Fibroblast of villous mesenchyme (primary cell): ENCODE measurements at regions not wholly inside any gene's neighbourhood (a gene's known extent, or its start where the extent isn't known, plus 50 kb on each side); places are given as distances from the start of the nearest gene placed in this dataset.
"Not testable (repeated sequence)": the region's sequence is repeated elsewhere in the genome, so short reads cannot be mapped to it uniquely, and the experiment has no call there.

Source experiments
- DNase-seq: peaks from one replicate; pipeline ENCODE4 v3.0.0-alpha.2; 2010; ENCODE audit warnings: low read depth
- H3K4me3 ChIP-seq: 2 replicates; pipeline ENCODE4 v1.5.1; 2011; ENCODE audit warnings: low read depth, mild to moderate bottlenecking, low read length
- TF ChIP-seq, protein P1 (sequence below): IDR thresholded peaks from 2 replicates; pipeline ENCODE4 v1.5.1; 2012; ENCODE audit warnings: low read depth, mild to moderate bottlenecking, low read length; ENCODE audit not compliant: insufficient read depth

DNA sequence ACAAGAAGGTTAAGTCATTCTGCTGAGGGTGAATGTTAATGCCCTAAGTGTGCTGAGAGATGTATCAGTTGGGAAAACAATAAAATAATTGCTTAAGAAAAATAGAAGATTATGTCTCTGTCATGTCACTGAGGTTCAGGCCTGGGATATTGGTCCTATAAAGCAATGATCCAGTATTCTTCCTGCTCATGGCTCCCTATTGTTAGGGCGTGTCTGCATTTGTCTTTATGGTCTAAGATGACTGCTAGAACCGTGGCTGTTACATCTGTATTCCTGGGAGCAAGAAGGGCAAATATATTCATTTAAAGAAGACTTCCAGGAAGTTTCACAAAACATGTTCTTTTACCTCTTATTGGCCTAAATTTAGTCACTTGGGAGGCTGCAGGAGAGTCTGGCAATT lies 125.0 kb downstream of the KCNE4 start:
- H3K4me3 ChIP-seq, result no peak overlapping the region
- DNase-seq, result no peak
- TF ChIP-seq, protein P1, sequence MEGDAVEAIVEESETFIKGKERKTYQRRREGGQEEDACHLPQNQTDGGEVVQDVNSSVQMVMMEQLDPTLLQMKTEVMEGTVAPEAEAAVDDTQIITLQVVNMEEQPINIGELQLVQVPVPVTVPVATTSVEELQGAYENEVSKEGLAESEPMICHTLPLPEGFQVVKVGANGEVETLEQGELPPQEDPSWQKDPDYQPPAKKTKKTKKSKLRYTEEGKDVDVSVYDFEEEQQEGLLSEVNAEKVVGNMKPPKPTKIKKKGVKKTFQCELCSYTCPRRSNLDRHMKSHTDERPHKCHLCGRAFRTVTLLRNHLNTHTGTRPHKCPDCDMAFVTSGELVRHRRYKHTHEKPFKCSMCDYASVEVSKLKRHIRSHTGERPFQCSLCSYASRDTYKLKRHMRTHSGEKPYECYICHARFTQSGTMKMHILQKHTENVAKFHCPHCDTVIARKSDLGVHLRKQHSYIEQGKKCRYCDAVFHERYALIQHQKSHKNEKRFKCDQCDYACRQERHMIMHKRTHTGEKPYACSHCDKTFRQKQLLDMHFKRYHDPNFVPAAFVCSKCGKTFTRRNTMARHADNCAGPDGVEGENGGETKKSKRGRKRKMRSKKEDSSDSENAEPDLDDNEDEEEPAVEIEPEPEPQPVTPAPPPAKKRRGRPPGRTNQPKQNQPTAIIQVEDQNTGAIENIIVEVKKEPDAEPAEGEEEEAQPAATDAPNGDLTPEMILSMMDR, result no peak

DNA sequence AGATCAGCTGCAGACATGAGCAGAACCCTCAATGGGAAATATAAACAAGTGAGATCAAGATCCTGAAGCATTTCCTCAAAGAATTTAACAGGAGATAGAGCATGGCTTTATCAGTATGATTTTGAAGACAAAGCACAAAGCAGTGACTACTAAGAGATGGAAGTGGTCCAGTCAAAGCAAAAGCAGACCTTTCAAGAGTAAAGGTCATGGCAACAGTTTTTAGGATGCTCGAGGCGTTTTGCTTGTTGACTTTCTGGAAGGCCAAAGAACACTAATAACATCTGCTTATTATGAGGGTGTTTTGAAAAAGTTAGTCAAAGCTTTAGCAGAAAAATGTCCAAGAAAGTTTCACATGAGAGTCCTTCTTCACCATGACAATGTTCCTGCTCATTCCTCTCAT lies 128.5 kb downstream of the KCNE4 start:
- DNase-seq, result peak; percentile 81
- TF ChIP-seq, protein P1, result no peak
- no peak overlapping the region for H3K4me3 ChIP-seq

DNA sequence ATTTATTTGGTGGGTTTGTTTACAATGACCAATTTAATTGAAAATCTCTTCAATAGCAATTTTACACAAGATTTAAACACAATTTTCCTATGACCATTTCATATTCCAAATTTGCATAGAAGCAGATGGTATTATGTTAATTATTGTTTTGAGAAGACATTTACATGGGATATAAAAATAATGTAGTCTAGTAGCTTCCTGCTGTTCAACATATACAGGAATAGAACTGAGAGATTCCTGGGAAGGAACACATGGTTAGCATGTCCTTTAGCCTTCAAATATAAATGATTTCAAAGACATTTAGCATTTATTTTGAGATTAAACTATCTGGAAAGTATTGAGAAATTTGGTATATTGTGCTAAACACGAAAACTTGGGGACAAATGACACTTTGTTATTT lies 129.6 kb downstream of the KCNE4 start:
- no peak overlapping the region for H3K4me3 ChIP-seq
- no peak for DNase-seq
- TF ChIP-seq, protein P1, result no peak

DNA sequence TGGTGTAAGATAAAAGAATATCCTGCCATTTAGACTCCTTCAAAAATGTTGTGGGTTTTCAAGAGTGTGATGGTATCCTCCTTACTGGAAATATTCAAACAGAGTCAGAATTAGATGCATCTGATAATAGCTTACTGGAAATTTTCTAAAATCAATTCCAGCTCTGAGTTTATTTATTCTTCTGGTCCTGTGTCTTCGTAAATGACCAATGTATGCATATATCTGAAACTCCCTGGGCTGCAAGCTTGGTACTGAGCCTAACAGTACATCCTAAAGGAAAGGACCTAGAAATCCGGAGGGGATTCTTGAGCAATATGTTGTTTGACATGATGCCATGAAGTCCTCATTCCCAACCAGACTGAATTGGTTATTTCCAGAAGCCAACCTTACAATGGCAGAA lies 130.4 kb downstream of the KCNE4 start:
- no peak overlapping the region for H3K4me3 ChIP-seq
- TF ChIP-seq, protein P1, result no peak
- DNase-seq, result no peak

DNA sequence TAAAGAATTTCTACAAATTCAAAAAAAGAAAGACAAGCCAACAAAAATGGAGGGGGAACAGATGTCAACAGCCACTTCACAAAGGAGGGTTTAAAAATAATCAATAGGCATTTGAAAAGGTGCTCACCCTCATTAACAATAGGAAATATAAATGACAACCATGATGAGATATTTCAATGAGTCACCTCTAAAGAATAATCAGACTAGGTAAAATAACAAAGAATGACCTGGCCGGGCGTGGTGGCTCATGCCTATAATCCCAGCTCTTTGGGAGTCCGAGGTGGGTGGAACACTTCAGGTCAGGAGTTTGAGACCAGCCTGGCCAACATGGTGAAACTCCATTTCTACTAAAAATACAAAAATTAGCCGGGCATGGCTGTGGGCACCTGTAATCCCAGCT lies 133.6 kb downstream of the KCNE4 start:
- TF ChIP-seq, protein P1, result no peak
- H3K4me3 ChIP-seq, result no peak overlapping the region
- no peak for DNase-seq

DNA sequence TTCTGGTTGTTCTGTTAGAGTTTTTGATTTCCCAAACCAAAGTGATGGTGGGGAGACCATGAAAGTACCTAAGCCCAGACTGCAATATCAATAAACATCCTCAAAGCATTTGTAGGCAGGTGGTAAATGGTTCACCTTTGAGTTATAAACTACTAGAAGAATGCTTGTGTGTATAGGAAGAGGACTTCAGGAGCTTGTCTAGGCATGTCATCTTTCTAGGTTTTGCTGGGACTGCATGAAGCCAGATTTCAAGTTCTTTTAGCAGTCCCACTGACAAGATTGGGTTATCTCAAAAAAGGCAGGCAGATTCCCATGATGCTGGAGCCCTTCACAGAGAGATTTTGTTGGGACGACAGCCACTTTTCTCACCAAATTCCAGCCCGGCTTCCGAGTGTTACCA lies 135.3 kb downstream of the KCNE4 start:
- DNase-seq, result no peak
- TF ChIP-seq, protein P1, result no peak

DNA sequence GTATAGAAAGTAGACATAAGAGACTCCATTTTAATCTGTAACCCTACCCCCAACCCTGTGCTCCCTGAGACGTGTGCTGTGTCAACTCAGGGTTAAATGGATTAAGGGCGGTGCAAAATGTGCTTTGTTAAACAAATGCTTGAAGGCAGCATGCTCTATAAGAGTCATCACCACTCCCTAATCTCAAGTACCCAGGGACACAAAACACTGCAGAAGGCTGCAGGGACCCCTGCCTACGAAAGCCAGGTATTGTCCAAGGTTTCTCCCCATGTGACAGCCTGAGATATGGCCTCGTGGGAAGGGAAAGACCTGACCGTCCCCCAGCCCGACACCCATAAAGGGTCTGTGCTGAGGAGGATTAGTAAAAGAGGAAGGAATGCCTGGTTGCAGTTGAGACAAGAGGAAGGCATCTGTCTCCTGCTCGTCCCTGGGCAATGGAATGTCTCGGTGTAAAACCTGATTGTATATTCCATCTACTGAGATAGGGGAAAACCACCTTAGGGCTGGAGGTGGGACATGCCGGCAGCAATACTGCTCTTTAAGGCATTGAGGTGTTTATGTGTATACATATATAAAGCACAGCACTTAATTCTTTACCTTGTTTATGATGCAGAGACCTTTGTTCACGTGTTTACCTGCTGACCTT lies 138.7 kb downstream of the KCNE4 start:
- H3K4me3 ChIP-seq, DNase-seq: not testable (repeated sequence)

More for the DNA sequence above, 135.3 kb downstream of the KCNE4 start:
- H3K4me3 ChIP-seq, result no peak overlapping the region

DNA sequence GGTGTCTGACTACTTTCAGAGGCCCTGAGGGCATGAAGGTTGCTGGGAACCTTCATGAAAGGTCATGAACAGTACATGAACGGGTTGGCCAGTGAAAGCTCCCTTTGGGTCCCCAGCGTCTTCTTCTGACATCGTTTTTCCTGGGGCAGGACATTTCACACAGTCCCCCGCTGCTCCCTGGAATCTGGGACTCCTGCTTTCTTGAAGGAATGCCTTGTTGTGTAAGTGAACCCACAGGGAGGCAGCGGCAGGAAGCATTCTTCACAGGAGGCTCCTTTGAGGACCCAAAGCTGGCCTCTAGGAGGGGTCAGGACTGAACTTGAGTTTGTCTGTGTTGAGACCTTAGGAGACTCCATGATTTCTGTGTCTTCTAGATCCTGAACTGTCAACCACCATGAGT lies 144.3 kb downstream of the KCNE4 start:
- TF ChIP-seq, protein P1, result no peak
- no peak overlapping the region for H3K4me3 ChIP-seq
- DNase-seq, result no peak
